Stimulated activated CD4-positive, alpha-beta T cell treated with anti-CD3 and anti-CD28 coated beads, Interleukin-15, amount 100 ng/mL, for 1 hour (primary cell): ENCODE measurements at regions not wholly inside any gene's neighbourhood (a gene's known extent, or its start where the extent isn't known, plus 50 kb on each side); places are given as distances from the start of the nearest gene placed in this dataset.
"Not testable (repeated sequence)": the region's sequence is repeated elsewhere in the genome, so short reads cannot be mapped to it uniquely, and the experiment has no call there.

ENCODE experiments used
- DNase-seq, 2 donors: peaks; one replicate each; pipeline ENCODE4 v3.0.0-alpha.2; 2020; ENCODE audit warnings: low read depth in 1 of 2, low spot score in 1 of 2

DNA sequence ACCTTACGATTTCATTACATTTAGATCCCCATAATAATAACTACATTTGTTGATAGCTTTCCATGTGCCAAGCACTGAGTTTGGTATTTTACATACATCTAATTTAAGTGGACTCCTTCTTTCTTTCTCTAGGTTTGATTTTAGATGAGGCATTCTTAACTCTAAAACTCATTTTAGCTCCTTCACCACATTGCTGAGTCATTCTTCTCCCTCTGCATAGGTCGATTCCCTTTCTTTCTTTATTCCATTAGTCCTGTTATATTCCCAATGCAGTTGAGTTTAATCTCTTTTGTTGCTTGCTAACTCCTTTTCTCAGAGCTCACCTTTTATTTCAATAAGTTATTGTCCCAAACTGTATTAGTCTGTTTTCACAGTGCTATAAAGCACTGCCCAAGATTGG is 329.8 kb downstream of the TAF11L14 start:
- DNase-seq, result no peak

DNA sequence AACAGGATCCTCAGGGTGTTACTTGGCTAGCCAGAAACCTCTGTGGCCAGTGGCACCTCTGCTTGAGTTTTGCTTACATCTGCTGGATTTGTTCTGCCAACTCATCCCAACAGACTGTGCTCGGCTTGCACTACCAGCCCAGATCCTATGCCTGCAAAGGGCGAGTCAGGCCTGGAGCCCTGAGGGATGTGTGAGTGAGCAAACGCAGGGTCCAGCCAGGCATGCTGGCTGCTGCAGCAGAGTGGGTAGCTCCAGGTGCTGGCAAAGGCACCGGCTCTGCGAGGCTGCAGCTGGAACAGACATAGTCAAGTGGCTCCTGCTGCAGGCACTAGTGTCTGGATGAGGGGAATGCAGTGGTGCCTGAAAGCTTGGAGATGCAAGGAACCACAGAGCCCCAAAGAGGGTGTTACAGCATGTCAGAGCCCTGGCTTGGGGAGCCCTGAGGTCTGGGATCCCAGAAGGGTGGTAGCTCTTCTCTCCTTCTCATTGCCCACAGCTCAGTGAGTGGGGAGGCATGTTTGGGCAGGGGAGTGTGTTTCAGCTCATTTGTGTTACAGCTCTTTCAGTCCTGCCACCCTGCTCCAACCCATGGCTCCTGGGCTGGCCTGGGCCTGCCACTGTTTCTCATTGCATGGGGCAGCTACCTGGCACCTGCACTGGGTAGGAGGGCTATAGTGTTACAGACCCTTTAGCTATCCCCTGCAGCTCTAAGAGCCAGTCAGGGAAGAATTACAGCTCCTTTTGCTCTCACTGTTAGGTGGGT is 332.6 kb downstream of the TAF11L14 start:
- DNase-seq, result no peak

DNA sequence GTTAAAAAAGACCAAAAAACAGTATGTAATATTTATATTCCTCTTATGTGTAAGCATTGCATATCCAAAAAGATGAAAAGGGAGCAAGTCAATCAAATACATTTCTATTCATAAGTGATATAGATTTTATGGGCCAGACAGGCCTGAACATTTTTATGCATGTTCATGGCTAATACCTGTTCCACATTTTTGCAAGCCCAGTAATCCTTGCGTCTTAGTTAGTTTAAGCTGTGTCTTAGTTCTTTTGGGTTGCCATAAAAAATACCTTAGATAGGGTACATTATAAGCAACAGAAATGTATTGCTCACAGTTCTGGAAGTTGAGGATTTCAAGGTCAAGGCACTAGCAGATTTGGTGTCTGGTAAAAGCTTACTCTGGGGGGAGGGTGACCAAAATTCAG is 342.1 kb downstream of the TAF11L14 start:
- no peak for DNase-seq

DNA sequence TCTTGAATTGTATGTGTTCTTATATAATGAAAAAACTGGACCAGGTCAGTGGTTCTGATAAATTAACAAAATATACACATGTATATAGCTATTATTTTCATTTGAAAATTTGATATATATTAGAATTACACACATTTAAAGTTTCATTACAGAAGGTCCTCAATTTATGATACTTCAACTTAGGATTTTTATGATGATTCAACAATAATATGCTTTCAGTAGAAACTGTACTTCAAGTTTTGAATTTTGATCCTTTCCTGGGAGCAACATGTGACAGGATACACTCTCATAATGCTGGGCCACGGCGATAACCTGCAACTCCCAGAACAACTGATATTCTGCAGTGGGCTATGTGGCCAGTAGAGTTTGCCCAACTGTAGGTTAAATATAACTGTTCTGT is 344.7 kb downstream of the TAF11L14 start:
- no peak for DNase-seq

DNA sequence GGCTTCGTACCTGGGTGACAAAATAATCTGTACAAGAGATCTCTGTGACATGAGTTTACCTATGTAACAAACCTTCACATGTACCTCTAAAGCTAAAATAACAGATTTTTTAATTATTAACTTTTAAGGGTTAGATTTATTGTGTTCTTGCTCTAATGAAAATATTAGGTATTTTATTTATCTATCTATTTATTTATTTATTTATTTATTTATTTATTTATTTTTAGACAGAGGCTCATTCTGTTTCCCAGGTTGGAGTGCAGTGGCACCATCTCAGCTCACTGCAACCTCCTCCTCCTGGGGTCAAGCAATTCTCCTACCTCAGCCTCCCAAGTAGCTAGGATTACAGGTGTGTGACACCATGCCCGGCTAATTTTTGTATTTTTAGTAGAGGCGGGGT is 348.4 kb downstream of the TAF11L14 start:
- DNase-seq, result not testable (repeated sequence)

DNA sequence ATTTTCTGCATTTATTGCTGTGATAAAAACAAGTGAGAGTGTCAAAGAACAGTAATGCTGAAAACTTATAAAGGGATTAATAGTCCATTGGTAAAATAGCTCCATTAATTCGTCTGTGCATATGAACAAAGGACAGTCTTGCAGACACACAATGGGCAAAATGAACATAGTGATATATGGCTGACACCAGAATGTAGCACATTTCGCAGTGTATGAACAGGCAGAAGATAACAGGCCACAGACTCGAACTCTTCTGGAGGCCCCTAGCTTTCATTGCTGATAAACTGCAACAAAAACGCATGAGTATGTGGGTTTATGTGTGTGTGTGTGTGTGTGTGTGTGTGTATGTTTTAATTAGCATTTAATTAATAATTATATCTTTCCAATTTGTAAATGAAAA is 354.8 kb downstream of the TAF11L14 start:
- no peak for DNase-seq

DNA sequence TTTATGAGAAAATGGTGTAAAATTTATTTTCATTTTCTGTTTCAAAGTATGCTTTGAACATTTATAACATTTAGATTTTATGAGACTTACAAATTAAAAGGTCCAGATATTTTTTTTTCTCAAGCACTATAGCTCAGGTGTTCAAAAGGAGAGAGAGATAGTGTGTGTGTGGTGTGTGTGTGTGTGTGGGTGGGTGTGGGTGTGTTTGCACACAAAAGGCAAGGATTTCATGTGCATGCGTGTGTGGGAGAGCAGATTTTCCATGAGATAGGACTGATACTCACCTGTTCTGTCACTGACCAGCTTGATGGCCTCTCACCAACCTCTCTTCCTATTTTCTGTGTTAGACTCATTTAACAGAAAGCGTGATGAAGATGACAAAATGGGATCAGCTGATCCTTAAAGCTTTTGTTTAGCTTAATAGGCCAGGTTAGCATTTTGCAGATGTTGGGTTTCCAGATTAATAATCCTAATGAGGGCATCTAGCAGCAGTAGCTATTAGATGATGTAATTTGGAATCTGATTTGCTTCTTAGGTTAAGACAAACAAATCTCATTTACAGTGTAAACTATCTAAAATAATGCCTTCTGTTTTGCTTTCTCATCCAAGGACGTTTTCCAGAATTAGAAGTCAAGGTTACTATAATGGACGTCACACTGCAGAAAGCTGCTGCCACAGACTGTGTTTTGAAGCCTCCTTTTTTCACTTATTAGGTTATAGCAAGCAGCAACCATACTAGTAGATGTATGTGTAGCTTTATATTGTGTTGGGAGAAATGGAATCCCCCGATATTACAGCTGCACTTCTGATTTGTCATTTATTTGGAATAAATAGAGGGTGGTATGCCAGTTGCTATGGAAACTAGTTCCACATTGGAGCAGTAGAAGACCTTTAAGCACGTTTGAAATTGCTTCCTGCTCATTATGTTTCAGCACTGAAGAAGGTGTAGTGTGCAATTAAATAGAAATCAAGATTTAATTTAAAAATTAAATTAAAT is 355.6 kb downstream of the TAF11L14 start:
- DNase-seq, result no peak

DNA sequence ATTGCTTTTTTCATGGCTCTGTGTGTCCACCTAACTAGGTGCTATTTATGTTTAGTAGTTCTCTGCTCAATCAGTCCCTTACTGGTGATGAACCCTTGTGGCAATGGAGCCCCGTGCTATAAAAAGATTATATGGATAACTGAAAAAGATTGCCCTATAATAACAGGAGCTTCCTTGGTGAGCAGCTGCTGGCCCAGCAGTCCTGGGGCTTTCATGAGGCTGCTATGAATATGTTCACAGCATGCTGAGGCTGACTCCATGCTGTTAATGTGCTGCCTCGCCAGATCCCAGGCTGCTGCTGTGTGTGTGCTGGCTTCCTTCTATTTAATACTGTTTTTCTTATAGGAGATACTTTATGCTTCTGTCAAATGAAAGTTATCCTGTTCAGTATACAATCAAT is 357.5 kb downstream of the TAF11L14 start:
- DNase-seq, result no peak

DNA sequence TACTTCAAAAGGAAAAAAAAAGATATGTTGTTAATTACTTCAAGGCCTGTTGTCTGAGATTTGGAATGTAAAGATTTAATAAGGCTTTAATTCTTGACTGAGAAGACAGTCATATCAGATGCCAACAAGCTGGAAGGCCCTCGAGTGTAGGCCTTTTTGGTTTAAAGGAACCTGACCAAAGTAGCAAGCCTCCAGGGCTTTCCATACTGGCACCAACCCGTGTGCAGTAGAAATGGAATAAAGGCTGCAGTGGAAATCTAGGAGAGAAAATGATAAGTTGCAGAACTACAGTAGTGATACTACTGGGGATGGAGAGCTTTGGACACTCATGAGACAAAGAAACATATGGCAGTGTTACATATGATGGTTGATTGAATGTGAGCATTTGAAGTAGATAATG is 358.0 kb downstream of the TAF11L14 start:
- DNase-seq, result no peak

DNA sequence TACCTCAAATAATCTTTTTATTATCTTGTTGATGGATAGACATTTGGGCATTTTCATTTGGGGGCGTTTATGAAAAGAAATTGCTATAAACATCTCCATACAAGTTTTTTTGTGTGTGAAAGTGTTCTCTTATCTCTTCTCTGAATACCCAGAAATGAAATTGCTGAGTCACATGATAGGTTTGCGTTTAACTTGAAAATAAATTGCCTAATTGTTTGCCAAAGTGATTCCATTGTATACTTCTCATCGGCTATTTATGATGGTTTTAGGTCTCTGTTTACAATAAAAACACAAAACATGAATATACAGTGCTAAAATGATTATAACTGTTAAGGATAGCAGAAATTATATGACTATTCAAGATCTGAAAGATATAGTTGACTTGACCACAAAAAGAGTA is 361.7 kb downstream of the TAF11L14 start:
- DNase-seq, result no peak

DNA sequence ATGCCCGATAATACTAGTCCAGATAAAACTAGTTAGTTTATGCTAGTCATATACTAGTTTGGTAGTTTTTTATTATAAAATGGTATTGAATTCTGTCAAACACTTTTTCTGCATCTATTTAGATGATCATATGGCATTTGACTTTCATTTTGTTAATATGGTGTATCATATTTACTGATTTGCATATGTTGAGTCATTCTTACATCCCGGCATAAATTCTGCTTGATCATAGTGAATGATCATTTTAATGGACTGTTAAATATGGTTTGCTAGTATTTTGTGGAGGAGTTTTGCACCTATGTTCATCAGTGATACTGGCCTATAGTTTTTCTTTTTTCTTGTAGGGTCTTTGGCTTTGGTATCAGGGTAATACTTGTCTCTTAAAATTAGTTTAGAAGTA is 365.6 kb downstream of the TAF11L14 start:
- DNase-seq, result no peak

DNA sequence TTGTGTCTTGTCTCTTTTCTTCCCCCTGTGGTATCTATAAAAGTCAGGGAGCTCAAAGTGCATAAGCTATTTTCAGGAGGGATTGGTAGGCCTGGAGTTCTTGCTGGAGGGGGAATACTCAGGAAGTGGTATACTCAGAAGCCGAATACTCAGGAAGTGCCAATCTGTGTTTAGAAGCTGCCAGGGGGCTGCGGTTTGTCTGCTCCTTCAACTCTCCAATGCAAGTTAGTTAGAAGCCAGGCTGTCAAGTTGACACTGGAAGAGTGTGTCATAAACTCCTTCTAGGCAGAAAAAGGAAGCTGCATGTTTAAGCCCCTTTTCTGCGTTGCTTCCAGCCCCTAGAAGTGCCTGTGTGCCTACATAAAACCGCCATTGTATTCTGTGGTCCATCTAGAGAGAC is 366.5 kb downstream of the TAF11L14 start:
- no peak for DNase-seq

DNA sequence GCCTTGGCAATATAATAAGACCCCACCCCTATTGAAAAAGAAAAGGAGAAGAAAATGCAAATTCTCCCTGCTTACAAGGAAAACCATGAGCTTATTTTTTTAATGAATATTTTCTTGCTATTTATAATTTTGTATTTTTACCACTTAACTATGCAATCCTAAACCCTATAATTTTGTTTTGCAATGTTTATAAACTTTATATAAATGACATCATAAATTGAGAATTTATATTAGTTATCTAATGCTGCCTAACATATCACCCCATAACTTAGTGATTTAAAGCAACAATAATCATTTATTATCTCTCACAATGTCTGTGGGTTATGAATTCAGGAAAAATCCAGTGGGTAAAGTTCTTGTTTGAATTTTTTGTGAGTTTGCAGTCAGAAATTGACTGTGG is 369.1 kb downstream of the TAF11L14 start:
- DNase-seq, result no peak

DNA sequence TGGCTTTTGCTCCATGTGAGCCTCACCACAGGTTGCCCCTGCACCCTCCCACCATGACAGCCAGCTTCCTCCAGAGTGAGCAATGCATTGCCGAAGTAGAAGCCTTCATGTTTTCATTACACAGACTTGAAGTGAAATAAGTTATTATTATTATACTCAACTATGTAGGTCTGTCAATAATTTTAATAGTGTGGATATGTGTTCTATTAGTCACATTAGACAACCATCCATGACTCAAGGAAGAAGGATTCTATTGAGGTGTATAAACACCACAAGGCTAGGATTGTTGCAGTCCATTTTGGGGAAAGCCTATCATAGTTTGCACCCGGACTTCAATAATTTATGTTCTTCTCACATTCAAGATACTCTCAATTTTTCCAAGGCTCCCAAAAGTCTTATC is 369.5 kb downstream of the TAF11L14 start:
- DNase-seq, result no peak

DNA sequence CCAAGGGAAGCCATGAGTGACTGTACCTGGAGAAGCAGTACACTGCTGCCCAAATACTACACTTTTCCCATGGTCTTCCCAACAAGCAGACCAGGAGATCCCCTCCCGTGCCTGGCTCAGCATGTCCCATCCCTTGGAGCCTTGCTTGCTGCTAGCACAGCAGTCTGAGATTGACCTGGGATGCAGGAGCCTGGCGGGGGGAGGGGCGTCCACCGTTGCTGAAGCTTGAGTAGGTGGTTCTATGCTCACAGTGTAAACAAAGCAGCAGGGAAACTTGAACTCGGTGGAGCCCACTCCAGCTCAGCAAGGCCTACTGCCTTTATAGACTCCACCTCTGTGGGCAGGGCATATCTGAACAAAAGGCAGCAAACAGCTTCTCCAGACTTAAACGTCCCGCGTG is 372.0 kb downstream of the TAF11L14 start:
- DNase-seq, result not testable (repeated sequence)

DNA sequence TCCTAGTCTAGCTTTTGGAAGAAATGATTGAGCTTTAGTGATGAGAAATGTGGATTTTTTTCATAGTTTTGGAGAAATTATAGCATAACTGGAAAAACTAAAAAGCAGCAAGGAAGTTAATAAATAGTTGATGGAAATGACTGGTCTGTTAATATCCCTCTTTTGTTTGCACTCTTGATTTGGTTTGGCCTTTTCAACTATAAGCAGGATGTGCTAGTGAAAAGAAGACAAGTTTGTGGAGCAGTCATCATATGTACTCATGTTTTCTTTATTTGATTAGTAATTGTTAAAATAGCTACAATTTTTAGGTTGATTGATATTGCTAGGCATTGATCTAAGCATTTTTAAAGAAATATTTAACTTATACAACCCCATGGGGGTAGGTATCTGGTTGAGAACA is 374.7 kb downstream of the TAF11L14 start:
- no peak for DNase-seq

DNA sequence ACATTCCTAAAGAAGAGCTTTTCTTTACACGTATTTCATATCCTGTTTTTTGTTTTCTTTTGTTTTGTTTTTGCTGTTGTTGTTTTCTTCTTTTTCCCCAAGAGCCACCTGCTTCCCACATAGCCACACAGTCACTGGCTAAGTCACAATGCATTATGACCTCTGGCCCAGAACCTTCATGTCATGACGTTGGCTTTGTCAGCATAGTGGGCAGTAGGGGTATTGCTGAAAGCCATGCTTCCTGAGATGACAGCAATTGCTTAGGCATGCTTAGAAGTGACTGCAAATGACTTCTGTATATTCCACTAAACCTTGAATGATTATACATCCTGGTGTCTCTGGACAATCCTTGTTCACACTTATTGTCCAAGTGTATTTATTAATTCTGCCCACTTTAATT is 375.8 kb downstream of the TAF11L14 start:
- DNase-seq, result no peak

DNA sequence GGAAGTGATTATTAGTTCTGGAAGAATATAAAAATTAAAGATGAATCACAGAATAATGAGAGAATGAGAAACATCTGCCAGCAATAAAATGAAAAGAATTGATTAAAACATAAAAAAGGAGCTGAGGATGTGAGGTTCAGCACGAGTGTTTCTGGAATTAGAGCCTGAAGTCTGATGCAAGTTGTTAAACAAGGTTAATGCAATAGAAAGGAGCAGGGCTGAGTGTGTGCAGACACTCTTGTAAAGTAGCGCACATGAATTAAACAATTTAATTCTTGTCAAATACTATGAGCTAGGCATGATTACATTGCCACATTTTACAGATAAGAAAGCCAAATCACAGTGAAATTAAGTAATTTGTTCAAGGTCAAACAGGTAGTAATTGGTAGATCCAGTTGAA is 384.2 kb downstream of the TAF11L14 start:
- no peak for DNase-seq

DNA sequence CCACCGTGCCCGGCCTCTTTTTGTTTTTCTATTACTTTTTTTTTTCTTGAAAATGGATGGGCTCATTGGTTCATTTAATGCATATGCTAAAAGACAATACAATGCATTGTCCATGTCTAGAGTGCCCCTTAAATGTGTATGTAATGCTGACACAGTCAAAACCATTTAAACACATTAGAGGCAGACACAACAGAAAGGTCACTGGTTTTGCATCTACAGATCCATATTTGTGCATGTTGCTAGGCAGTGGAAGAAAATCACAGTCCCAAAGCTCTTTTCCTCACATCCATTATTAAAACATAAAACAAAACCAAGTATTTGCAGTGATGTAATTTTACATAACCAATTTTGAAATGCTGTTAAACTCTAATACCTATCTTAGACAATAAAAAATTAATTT is 389.0 kb downstream of the TAF11L14 start:
- DNase-seq, result no peak

DNA sequence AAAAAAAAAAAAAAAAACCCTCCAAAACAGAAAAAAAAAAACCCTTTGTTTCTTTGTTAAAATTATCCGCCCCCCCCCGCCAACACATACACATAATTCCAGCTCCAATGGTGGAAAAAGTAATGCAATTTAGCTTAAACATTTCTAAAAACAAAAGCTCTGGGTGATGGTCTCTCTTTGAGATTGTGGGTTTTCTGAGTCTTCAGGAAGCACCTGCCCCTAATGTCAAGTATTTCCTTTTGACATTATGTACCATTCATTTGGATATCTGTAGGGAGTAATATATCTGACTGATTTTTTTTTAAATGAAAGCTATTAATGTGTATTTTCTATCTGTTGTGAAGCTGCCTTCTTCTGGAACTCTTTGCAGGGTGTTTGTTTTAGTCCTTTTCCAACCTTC is 389.7 kb downstream of the TAF11L14 start:
- DNase-seq, result no peak

DNA sequence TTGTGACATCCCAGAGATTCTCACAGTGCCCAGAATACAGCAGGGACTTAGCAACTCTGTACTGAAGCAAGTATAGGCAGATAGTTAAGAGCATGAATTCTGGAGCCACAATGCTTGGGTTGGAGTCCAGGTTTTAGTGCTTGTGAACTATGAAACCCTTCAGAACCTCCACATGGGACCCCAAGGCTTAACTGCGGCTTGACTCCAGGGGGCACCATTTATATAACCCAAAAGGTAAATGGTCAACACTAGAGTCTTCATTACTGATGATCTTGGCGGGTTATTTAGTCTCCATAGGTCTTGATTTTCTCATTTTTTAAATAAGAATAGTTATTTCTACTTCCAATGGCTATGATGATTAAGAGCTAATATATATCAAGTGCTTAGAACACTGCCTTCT is 390.3 kb downstream of the TAF11L14 start:
- no peak for DNase-seq

DNA sequence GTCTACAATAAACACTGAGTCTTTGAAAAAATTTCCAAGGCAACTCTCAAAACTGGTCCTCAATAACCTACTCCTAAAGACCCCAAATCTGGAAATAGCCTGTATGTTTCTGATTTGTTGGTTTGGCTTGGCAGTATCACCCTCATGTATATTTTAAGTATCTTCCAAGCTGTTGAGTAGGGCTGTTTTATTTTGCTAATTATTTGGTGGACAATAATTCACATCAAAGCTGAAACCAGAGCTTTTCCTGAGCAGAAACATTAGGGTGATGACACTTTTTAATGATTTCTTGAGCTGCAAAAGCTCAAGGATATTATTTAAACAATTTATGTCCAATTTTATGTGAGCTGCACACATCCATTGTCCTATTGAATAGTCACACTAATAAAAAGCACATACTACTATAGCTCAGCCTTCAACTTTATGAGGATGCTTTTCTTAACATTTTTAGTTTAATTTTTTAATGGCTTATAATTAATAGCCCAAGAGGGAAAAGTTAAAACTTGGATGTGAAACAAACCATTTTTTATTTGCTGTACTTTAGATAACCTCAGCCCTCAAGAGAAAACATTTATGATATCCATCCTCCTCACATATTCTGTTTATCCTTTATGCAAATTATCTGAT is 393.1 kb downstream of the TAF11L14 start:
- DNase-seq, result no peak
